Activated naive CD4-positive, alpha-beta T cell treated with anti-CD3 and anti-CD28 coated beads, Interleukin-2, amount 50 U/mL, for 72 hours (primary cell): ENCODE measurements at regions not wholly inside any gene's neighbourhood (a gene's known extent, or its start where the extent isn't known, plus 50 kb on each side); places are given as distances from the start of the nearest gene placed in this dataset.
A peak's percentile ranks its signal among the peaks of the same experiment; 100 is the strongest.

Source experiments
- ATAC-seq, 2 donors: fragments of 150-1000 bp; cut with Tn5 transposase; 2 replicates each; pipeline ENCODE4 v1.10.0; 2021; ENCODE audit warnings: mild to moderate bottlenecking in 2 of 2, moderate library complexity in 2 of 2
- DNase-seq, 2 donors: peaks; one replicate each; pipeline ENCODE4 v3.0.0; 2021 to 2022; ENCODE audit warnings: low spot score in 2 of 2
- H3K27ac Mint-ChIP-seq, 2 donors: one replicate each; pipeline ENCODE4 v1.8.0; 2022; ENCODE audit warnings: mild to moderate bottlenecking in 2 of 2, mixed read lengths in 2 of 2
- H3K36me3 Mint-ChIP-seq, 2 donors: one replicate each; pipeline ENCODE4 v1.8.0; 2022; ENCODE audit warnings: mixed read lengths in 2 of 2
- H3K9me3 Mint-ChIP-seq, 2 donors: one replicate each; pipeline ENCODE4 v1.8.0; 2022; ENCODE audit warnings: mixed read lengths in 2 of 2

- Mint-ChIP-seq H3K9me3 (no peaks in the 10 kb centered on the region), H3K36me3 (no peaks in the 10 kb centered on the region), H3K27ac (no peak overlapping the region)
- no peak for ATAC-seq
- DNase-seq, result no peak
Observed at GRCh38 chr17:74041869-74042640, 161.4 kb upstream of the RPL38 start.

- H3K36me3 Mint-ChIP-seq, result no peaks in the 10 kb centered on the region
- peak overlapping the region in 1 of 2 donors; percentile 8 for H3K27ac Mint-ChIP-seq
- DNase-seq, result peak; percentile 60 to 76
- no peaks in the 10 kb centered on the region for H3K9me3 Mint-ChIP-seq
- peak; percentile 98 to 99 for ATAC-seq
Observed at GRCh38 chr17:74042744-74043486, 160.6 kb upstream of the RPL38 start.

- DNase-seq (no peak), ATAC-seq (no peak)
- no peaks in the 10 kb centered on the region for H3K36me3 Mint-ChIP-seq
- H3K27ac Mint-ChIP-seq, result no peak overlapping the region
- H3K9me3 Mint-ChIP-seq, result no peaks in the 10 kb centered on the region
Observed at GRCh38 chr17:74043976-74044375, 159.5 kb upstream of the RPL38 start.

GRCh38 chr17:74045608-74046280 is 157.7 kb upstream of the RPL38 start:
- ATAC-seq, result no peak
- no peaks in the 10 kb centered on the region for H3K9me3 Mint-ChIP-seq

GRCh38 chr17:74049167-74049966 is 154.1 kb upstream of the RPL38 start:
- H3K9me3 Mint-ChIP-seq, result no peaks in the 10 kb centered on the region
- ATAC-seq, result no peak
- H3K27ac Mint-ChIP-seq, result no peak overlapping the region
- no peak for DNase-seq
- H3K36me3 Mint-ChIP-seq, result no peaks in the 10 kb centered on the region

More at GRCh38 chr17:74045608-74046280, 157.7 kb upstream of the RPL38 start:
- no peak for DNase-seq
- no peaks in the 10 kb centered on the region for H3K36me3 Mint-ChIP-seq
- no peak overlapping the region for H3K27ac Mint-ChIP-seq

GRCh38 chr17:74049967-74050458 is 153.5 kb upstream of the RPL38 start:
- ATAC-seq, result no peak
- no peak overlapping the region for H3K27ac Mint-ChIP-seq
- H3K36me3 Mint-ChIP-seq, result no peaks in the 10 kb centered on the region

GRCh38 chr17:74051348-74051747 is 152.1 kb upstream of the RPL38 start:
- H3K27ac Mint-ChIP-seq, result no peak overlapping the region
- ATAC-seq (no peak), DNase-seq (no peak)
- H3K36me3 Mint-ChIP-seq, result no peaks in the 10 kb centered on the region
- H3K9me3 Mint-ChIP-seq, result no peaks in the 10 kb centered on the region

More at GRCh38 chr17:74049967-74050458, 153.5 kb upstream of the RPL38 start:
- DNase-seq, result no peak
- no peaks in the 10 kb centered on the region for H3K9me3 Mint-ChIP-seq

- no peaks in the 10 kb centered on the region for H3K9me3 Mint-ChIP-seq
- ATAC-seq (no peak), DNase-seq (no peak)
- peaks cover 0 to 5% of the 10 kb centered on the region in 2 donors for H3K36me3 Mint-ChIP-seq
- no peak overlapping the region for H3K27ac Mint-ChIP-seq
Observed at GRCh38 chr17:74052993-74053711, 150.3 kb upstream of the RPL38 start.

- H3K36me3 Mint-ChIP-seq, result peaks cover 0 to 5% of the 10 kb centered on the region in 2 donors
Observed at GRCh38 chr17:74053712-74054078, 149.8 kb upstream of the RPL38 start.

GRCh38 chr17:74054249-74054648 is 149.2 kb upstream of the RPL38 start:
- DNase-seq (no peak), ATAC-seq (no peak)
- no peak overlapping the region for H3K27ac Mint-ChIP-seq
- H3K9me3 Mint-ChIP-seq, result no peaks in the 10 kb centered on the region
- H3K36me3 Mint-ChIP-seq, result peaks cover 0 to 5% of the 10 kb centered on the region in 2 donors

More at GRCh38 chr17:74053712-74054078, 149.8 kb upstream of the RPL38 start:
- no peaks in the 10 kb centered on the region for H3K9me3 Mint-ChIP-seq
- ATAC-seq, result no peak
- no peak overlapping the region for H3K27ac Mint-ChIP-seq
- DNase-seq, result no peak

GRCh38 chr17:74055508-74056160 is 147.8 kb upstream of the RPL38 start:
- peaks cover 0 to 5% of the 10 kb centered on the region in 2 donors for H3K36me3 Mint-ChIP-seq
- no peaks in the 10 kb centered on the region for H3K9me3 Mint-ChIP-seq
- ATAC-seq (no peak), DNase-seq (no peak)
- no peak overlapping the region for H3K27ac Mint-ChIP-seq

GRCh38 chr17:74059479-74060240 is 143.8 kb upstream of the RPL38 start:
- no peaks in the 10 kb centered on the region for H3K9me3 Mint-ChIP-seq
- DNase-seq, result no peak

GRCh38 chr17:74061758-74062157 is 141.7 kb upstream of the RPL38 start:
- no peak for ATAC-seq
- H3K36me3 Mint-ChIP-seq, result peaks cover 0 to 5% of the 10 kb centered on the region in 2 donors
- no peak overlapping the region for H3K27ac Mint-ChIP-seq
- no peak for DNase-seq
- no peaks in the 10 kb centered on the region for H3K9me3 Mint-ChIP-seq

More at GRCh38 chr17:74059479-74060240, 143.8 kb upstream of the RPL38 start:
- H3K27ac Mint-ChIP-seq, result no peak overlapping the region
- no peak for ATAC-seq
- H3K36me3 Mint-ChIP-seq, result peaks cover 0 to 5% of the 10 kb centered on the region in 2 donors

- Mint-ChIP-seq H3K9me3 (no peaks in the 10 kb centered on the region), H3K36me3 (peaks cover 0 to under 1% of the 10 kb centered on the region in 2 donors), H3K27ac (no peak overlapping the region)
- ATAC-seq, result no peak
- no peak for DNase-seq
Observed at GRCh38 chr17:74062234-74062633, 141.2 kb upstream of the RPL38 start.

GRCh38 chr17:74063439-74063838 is 140.0 kb upstream of the RPL38 start:
- H3K9me3 Mint-ChIP-seq, result no peaks in the 10 kb centered on the region
- H3K27ac Mint-ChIP-seq, result no peak overlapping the region
- ATAC-seq, result no peak
- DNase-seq, result no peak
- no peaks in the 10 kb centered on the region for H3K36me3 Mint-ChIP-seq
